ENCODE measurements at regions not wholly inside any gene's neighbourhood (a gene's known extent, or its start where the extent isn't known, plus 50 kb on each side); places are given as distances from the start of the nearest gene placed in this dataset.

DNA sequence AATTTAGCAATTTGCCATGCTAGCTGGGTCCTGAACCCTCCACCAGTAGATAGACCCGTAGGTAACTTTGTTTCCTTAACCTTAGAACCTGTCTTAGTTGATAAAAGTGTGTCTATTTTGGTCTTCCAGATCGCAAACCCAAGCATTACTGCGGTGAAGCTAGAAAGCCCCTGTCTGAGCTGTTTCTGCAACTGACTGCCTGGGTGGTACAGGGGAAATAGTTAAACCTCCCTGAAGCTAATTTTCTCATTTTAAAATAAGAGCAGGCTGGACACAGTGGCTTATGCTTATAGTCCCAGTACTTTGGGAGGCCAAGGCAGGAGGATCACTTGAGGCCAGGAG is 67.9 kb upstream of the EPCAM start:
- TF ChIP-seq, protein P1, sequence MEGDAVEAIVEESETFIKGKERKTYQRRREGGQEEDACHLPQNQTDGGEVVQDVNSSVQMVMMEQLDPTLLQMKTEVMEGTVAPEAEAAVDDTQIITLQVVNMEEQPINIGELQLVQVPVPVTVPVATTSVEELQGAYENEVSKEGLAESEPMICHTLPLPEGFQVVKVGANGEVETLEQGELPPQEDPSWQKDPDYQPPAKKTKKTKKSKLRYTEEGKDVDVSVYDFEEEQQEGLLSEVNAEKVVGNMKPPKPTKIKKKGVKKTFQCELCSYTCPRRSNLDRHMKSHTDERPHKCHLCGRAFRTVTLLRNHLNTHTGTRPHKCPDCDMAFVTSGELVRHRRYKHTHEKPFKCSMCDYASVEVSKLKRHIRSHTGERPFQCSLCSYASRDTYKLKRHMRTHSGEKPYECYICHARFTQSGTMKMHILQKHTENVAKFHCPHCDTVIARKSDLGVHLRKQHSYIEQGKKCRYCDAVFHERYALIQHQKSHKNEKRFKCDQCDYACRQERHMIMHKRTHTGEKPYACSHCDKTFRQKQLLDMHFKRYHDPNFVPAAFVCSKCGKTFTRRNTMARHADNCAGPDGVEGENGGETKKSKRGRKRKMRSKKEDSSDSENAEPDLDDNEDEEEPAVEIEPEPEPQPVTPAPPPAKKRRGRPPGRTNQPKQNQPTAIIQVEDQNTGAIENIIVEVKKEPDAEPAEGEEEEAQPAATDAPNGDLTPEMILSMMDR (IDR thresholded peaks at IDR 0.05; ENCODE audit: extremely low read depth in 1 of 2, insufficient read depth in 1 of 2, low read depth in 1 of 2, low read length in 2 of 2), result no peak
- TF ChIP-seq EZH2 (IDR thresholded peaks at IDR 0.05; ENCODE audit: borderline replicate concordance, low read depth, low read length, severe bottlenecking), result no peak
- TF ChIP-seq MAX (IDR thresholded peaks at IDR 0.05; ENCODE audit: insufficient read depth, insufficient read length), result no peak
- no peak for TF ChIP-seq POLR2A (IDR thresholded peaks at IDR 0.05; ENCODE audit: low read depth, low read length)
- TF ChIP-seq POLR2AphosphoS5 (IDR thresholded peaks at IDR 0.05; ENCODE audit: insufficient read depth, low read depth, low read length), result no peak
